SH-SY5Y (cell line): ENCODE measurements at regions not wholly inside any gene's neighbourhood (a gene's known extent, or its start where the extent isn't known, plus 50 kb on each side); places are given as distances from the start of the nearest gene placed in this dataset.

ENCODE experiments used
- GATA2 ChIP-seq: IDR thresholded peaks from 2 replicates; pipeline ENCODE4 v1.6.1; 2011; ENCODE audit warnings: mild to moderate bottlenecking, low read depth, low read length
- GATA3 ChIP-seq: IDR thresholded peaks from 2 replicates; pipeline ENCODE4 v1.6.1; 2011; ENCODE audit warnings: low read depth, mild to moderate bottlenecking, low read length, moderate library complexity

- TF ChIP-seq GATA2 (no peak), GATA3 (no peak)
Measured at GRCh38 chr3:72380193-72380592, 468.1 kb downstream of the SHQ1 start.
